ENCODE measurements at regions not wholly inside any gene's neighbourhood (a gene's known extent, or its start where the extent isn't known, plus 50 kb on each side); places are given as distances from the start of the nearest gene placed in this dataset.

- no peak for TF ChIP-seq ZBTB33 (IDR thresholded peaks at IDR 0.05)
- TF ChIP-seq NR2F2 (IDR thresholded peaks at IDR 0.05) = no peak
- TF ChIP-seq FOXA1 (IDR thresholded peaks at IDR 0.05) = no peak
- TF ChIP-seq RXRA (IDR thresholded peaks at IDR 0.05) = no peak
- TF ChIP-seq JUND (IDR thresholded peaks at IDR 0.05) = no peak
- TF ChIP-seq HNF4G (IDR thresholded peaks at IDR 0.05) = no peak
- TF ChIP-seq RAD21 (IDR thresholded peaks at IDR 0.05) = no peak
- no peak for TF ChIP-seq HNF4A (conservative IDR thresholded peaks at IDR 0.05)
- TF ChIP-seq EGR1 (IDR thresholded peaks at IDR 0.05; ENCODE audit: low read depth in 2 of 2) = no peak
- TF ChIP-seq ATF3 (IDR thresholded peaks at IDR 0.05) = no peak
- no peak for TF ChIP-seq MAX (IDR thresholded peaks at IDR 0.05)
- no peak for TF ChIP-seq FOXA2 (IDR thresholded peaks at IDR 0.05)
- no peaks in the 10 kb centered on the region for H3K27me3 ChIP-seq (ENCODE audit: control insufficient read depth in 4 of 4, insufficient read depth in 4 of 4, low read length in 3 of 4)
- H3K9ac ChIP-seq (ENCODE audit: low read depth in 1 of 2, low read length in 2 of 2) = no peak overlapping the region
- no peak overlapping the region for H3K4me3 ChIP-seq (ENCODE audit: low read depth in 1 of 3, low read length in 3 of 3)
- H3K9me3 ChIP-seq (ENCODE audit: control insufficient read depth in 4 of 4, low read length in 3 of 4) = no peaks in the 10 kb centered on the region
- no peaks in the 10 kb centered on the region for H3K4me1 ChIP-seq (ENCODE audit: control insufficient read depth in 4 of 4, insufficient read depth in 4 of 4, low read length in 3 of 4)
- DNase-seq (ENCODE audit: low spot score) = no peak
- H3K36me3 ChIP-seq (ENCODE audit: control insufficient read depth in 4 of 4, insufficient read depth in 3 of 4, low read depth in 1 of 4, low read length in 3 of 4) = no peaks in the 10 kb centered on the region
- H3K27ac ChIP-seq (ENCODE audit: low read depth in 1 of 2, low read length in 2 of 2) = no peak overlapping the region
Observed at GRCh38 chr6:22764496-22764895, 195.1 kb downstream of the HDGFL1 start.

GRCh38 chr6:22765015-22765414 lies 195.6 kb downstream of the HDGFL1 start:
- TF ChIP-seq ZBTB33 (IDR thresholded peaks at IDR 0.05) (no peak), FOXA1 (IDR thresholded peaks at IDR 0.05) (no peak), REST (IDR thresholded peaks at IDR 0.05) (no peak), JUND (IDR thresholded peaks at IDR 0.05) (no peak), ATF3 (IDR thresholded peaks at IDR 0.05) (no peak), CTCF (IDR thresholded peaks at IDR 0.05; ENCODE audit: low read depth, low read length, missing input control) (no peak), FOXA2 (IDR thresholded peaks at IDR 0.05) (no peak), YY1 (IDR thresholded peaks at IDR 0.05) (no peak), RXRA (IDR thresholded peaks at IDR 0.05) (no peak), HNF4A (conservative IDR thresholded peaks at IDR 0.05) (no peak), HNF4G (IDR thresholded peaks at IDR 0.05) (no peak), NR2F2 (IDR thresholded peaks at IDR 0.05) (no peak), EGR1 (IDR thresholded peaks at IDR 0.05; ENCODE audit: low read depth in 2 of 2) (no peak), TAF1 (conservative IDR thresholded peaks at IDR 0.05) (no peak), SP1 (IDR thresholded peaks at IDR 0.05) (no peak), GABPA (IDR thresholded peaks at IDR 0.05 in 1 of 2, conservative IDR thresholded peaks at IDR 0.05 in 1 of 2) (no peak), MAX (IDR thresholded peaks at IDR 0.05) (no peak)
- Histone ChIP-seq H3K27me3 (ENCODE audit: control insufficient read depth in 4 of 4, insufficient read depth in 4 of 4, low read length in 3 of 4) (no peaks in the 10 kb centered on the region), H3K4me3 (ENCODE audit: low read depth in 1 of 3, low read length in 3 of 3) (no peak overlapping the region), H3K9ac (ENCODE audit: low read depth in 1 of 2, low read length in 2 of 2) (no peak overlapping the region), H3K27ac (ENCODE audit: low read depth in 1 of 2, low read length in 2 of 2) (no peak overlapping the region), H3K9me3 (ENCODE audit: control insufficient read depth in 4 of 4, low read length in 3 of 4) (no peaks in the 10 kb centered on the region), H3K4me1 (ENCODE audit: control insufficient read depth in 4 of 4, insufficient read depth in 4 of 4, low read length in 3 of 4) (no peaks in the 10 kb centered on the region), H3K36me3 (ENCODE audit: control insufficient read depth in 4 of 4, insufficient read depth in 3 of 4, low read depth in 1 of 4, low read length in 3 of 4) (no peaks in the 10 kb centered on the region)
- WGBS = 88% methylated on average over 4 of the region's 4 CpGs
- DNase-seq (ENCODE audit: low spot score) = no peak
